HG02938 (cell line): ENCODE measurements at regions not wholly inside any gene's neighbourhood (a gene's known extent, or its start where the extent isn't known, plus 50 kb on each side); places are given as distances from the start of the nearest gene placed in this dataset.
"Not testable (repeated sequence)": the region's sequence is repeated elsewhere in the genome, so short reads cannot be mapped to it uniquely, and the experiment has no call there.

Source experiments
- ATAC-seq: cut with Tn5 transposase; IDR thresholded peaks from one replicate; pipeline ENCODE4 v1.9.1; 2021; ENCODE audit warnings: mild to moderate bottlenecking, moderate library complexity; ENCODE audit not compliant: unreplicated experiment

GRCh38 chr15:20245856-20246255 lies 295.7 kb downstream of the GOLGA6L6 start:
- ATAC-seq = not testable (repeated sequence)

DNA sequence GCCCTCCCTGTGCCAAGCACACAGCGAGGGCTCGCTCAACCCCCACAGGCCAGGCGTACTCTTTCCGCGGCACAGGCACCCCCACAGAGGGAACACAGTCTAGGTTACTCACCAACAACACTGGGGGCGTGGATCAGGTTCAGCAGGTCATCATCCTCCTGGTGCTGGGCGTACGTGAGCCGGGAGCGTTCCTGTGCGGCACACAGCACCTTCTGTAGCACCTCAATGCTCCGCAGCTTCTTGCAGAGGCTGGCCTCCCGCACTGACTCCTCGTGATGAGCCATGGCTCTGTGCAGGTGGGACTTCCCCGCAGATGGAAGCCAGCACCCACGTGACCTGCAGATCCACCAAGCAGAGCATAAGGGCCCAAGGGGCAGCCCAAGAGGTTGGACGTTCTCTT lies 296.8 kb downstream of the GOLGA6L6 start:
- ATAC-seq = not testable (repeated sequence)

DNA sequence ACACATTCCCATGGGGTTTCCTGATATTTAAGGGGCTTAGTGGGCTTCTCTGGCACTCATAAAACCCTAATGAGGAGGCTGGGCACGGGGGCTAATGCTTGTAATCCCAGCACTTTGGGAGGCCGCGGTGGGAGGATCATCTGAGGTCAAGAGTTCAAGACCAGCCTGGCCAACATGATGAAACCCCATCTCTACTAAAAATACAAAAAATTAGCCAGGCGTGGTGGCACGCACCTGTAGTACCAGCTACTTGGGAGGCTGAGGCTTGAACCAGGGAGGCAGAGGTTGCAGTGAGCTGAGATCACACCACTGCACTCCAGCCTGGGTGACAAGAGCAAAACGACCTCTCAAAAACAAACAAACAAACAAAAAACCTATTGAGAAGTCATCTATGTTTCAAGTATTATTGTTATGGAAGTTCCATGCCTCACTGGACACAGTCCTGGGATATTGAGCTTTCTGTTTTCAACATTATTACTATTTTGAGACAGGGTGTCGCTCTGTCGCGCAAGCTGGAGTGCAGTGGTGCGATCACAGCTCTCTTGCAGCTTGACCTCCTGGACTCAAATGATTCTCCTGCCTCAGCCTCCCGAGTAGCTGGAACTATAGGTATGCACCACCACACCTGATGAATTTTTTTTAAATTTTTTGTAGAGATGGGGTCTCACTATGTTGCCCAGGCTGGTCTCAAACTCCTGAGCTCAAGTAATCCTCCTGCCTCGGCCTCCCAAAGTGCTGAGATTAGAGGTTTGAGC lies 297.9 kb downstream of the GOLGA6L6 start:
- ATAC-seq = not testable (repeated sequence)

DNA sequence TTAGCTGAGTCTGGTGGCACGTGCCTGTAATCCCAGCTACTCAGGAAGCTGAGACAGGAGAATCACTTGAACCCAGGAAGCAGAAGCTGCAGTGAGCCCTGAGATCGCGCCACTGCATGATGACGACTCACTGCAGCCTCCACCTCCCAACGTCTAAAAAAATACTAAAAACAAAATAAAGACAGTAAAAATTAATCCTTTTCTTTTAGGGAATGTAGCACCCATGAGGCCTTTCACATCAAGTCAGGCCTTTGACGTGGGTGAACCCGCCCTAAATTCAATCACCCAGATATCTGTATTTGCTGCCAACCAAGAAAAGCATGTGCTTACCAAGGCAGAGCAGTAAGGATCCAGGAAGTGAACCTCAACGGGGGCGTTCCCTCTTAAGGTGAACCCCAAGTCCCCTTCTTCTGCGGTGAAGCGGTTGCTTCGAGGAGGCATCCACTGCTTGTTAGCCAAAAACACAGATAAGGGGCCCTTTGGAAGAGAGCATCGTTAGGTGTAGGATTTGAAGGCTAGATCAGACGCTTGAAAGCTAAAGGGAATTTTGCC lies 301.2 kb downstream of the GOLGA6L6 start:
- not testable (repeated sequence) for ATAC-seq

GRCh38 chr15:20239186-20239585 lies 302.4 kb downstream of the GOLGA6L6 start:
- ATAC-seq = not testable (repeated sequence)

DNA sequence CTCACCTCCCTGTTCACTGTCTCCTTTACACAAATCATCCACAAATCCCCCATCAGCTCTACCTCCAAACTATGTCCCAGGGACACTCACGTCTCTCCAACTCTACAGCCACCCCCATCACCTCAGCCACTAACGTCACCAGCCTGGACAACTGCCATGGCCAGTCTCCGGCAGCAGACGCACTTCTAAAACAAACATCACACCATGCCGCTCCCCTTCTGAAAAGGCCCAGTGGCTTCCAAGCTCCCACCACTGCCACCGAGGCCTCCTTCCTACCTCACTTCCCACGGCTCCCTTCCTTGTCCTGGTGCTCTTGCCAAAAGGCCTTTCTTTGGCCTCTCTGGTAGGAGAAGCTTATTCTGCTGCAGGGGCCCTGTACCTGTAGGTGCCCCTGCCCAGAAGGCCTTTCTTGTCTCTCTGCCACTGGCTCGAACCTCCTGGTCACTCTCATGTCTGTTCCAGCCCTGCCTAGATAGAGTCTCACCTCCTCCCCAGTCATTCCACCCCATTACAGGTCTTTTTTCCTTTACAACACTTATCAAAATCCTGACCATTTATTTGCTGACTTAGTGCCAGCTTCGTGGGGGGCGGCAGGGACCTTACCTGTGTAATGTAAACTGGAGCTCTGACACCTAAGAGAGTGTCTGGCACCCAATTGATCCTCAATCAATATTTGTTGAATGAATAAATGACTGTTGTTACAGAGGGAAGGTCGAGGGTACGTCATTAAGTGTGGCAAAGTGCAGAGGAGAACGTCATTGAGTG lies 304.2 kb downstream of the GOLGA6L6 start:
- not testable (repeated sequence) for ATAC-seq

GRCh38 chr15:20235728-20236127 lies 305.9 kb downstream of the GOLGA6L6 start:
- ATAC-seq = not testable (repeated sequence)

GRCh38 chr15:20234006-20234540 lies 307.5 kb downstream of the GOLGA6L6 start:
- not testable (repeated sequence) for ATAC-seq

DNA sequence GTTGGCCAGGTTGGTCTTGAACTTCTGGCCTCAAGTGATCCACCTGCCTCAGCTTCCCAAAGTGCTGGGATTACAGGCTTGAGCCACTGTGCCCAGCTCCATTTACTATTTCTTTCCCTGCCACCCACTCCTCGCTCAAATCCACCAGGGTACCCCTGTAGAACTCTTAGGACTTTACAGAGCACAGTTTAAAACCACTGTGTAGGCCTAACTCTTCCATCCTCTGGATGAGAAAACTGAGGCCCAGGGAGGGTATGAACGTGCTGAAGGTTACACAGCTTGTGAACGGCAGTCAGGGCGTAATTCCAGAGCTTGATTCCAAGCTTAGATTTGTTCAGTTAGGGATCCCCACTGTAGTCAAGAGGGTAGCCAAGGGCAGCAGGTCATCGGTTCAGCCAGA lies 309.1 kb downstream of the GOLGA6L6 start:
- not testable (repeated sequence) for ATAC-seq

- not testable (repeated sequence) for ATAC-seq
Observed at GRCh38 chr15:20230656-20231055, 310.9 kb downstream of the GOLGA6L6 start.

GRCh38 chr15:20228791-20229190 lies 312.8 kb downstream of the GOLGA6L6 start:
- not testable (repeated sequence) for ATAC-seq

DNA sequence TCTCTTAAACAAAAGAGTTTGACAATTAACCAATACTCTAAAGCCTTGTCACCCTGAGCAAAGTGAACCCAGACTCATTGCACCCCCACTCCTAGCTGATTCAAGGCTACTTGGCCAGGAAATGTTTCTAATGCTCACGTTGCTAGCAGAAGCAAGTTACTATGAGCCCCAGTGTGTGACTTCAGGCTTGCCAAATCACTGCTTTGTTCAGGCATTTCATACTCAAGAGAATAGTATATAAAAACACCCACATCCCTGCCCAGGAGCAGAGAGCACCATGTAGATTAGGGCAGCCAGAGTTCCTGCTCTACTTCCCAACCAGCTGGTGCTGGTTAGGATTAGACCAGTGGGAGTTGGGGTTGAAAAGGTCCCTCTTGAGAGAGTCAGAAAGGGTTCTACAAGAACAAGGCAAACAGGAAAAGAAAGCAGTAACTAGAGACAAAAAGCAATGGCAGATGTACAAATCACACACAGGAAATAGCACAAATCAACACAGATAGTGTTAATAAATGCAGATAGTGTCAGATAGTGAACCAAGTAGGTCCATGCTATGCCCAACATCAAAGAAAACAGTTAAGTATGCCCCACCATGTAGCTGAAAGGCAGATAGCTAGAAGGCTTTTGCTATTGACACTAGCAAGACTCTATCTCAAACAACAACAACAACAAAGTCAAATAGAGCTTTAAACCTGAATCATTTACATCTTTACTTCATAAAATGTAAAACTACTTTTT lies 314.3 kb downstream of the GOLGA6L6 start:
- ATAC-seq = not testable (repeated sequence)

GRCh38 chr15:20226531-20226930 lies 315.1 kb downstream of the GOLGA6L6 start:
- ATAC-seq = not testable (repeated sequence)

DNA sequence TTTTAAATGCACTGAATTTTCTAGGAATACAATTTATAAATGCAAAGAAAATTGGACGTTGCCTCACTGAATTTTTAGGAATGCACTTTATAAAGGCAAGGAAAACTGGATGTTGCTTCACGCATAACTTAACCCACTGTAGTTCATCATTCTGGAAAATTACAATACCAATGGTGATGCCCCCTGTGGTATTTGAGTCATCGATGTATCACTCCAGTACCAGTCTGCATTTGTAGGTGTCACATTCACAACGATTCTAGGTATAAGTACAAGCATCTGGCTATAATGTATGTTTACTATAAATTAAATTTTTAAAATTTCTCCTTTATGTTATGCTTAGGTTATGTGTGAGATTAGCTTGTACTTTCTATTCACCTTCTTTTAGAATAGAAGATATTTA lies 320.5 kb downstream of the GOLGA6L6 start:
- not testable (repeated sequence) for ATAC-seq

GRCh38 chr15:20219171-20219570 lies 322.4 kb downstream of the GOLGA6L6 start:
- ATAC-seq = not testable (repeated sequence)

DNA sequence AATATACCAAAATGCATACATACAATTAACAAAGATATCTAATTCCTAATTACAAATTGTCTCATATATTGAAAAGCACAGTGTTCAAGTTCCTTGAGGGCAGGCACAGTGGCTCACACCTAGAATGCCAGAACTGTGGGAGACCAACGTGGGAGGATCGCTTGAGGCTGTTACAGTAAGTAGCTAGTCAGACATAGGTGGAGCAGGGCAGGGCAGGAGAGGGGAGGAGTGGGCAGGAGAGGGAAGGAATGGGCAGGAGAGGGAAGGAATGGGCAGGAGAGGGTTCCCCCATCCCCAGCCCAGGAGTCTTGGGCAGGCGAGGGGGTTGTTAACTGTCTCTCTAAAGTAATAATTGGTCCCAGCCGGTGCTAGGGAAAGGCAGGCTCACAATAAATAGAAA lies 325.9 kb downstream of the GOLGA6L6 start:
- not testable (repeated sequence) for ATAC-seq

DNA sequence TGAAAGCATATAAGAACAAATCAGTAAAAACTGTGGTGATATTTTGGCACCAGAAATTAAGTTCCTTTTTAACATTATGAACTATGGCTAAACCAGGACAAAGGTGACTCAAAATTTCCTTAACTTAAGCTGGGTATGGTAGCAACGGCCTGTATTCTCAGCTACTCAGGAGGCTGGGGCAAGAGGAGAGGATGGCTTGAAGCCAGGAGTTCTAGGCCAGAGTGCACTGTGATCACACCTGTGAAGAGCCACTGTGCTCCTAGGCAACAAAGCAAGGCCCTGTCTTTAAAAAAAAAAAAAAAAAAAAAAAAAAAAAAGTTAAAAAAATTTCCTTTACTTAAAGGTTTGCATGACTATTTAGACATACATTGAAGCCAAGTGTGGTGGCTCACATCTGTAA lies 327.5 kb downstream of the GOLGA6L6 start:
- ATAC-seq = not testable (repeated sequence)

DNA sequence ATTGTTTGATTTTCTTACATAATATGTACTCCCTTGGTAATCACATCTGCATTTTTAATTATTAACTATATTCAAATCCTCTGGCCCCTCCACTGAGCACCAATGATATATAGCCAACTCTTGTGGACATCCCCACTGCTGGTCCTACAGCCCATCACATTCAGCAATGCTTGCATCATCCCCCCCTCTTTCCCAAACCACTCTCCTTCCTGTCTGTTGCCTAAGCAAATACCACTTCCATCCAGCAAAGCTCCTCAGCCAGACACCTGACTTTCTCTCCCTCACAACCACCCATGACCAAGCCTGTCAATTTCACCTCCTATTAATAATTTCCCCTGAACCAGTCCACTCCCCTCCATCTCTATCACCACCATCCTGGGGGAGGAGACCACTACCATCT lies 330.1 kb downstream of the GOLGA6L6 start:
- ATAC-seq = not testable (repeated sequence)

GRCh38 chr15:20209973-20210372 lies 331.6 kb downstream of the GOLGA6L6 start:
- not testable (repeated sequence) for ATAC-seq

- ATAC-seq = not testable (repeated sequence)
Observed at GRCh38 chr15:20207607-20208006, 334.0 kb downstream of the GOLGA6L6 start.

GRCh38 chr15:20207198-20207597 lies 334.4 kb downstream of the GOLGA6L6 start:
- not testable (repeated sequence) for ATAC-seq
